ENCODE measurements at regions not wholly inside any gene's neighbourhood (a gene's known extent, or its start where the extent isn't known, plus 50 kb on each side); places are given as distances from the start of the nearest gene placed in this dataset.
"Not testable (repeated sequence)": the region's sequence is repeated elsewhere in the genome, so short reads cannot be mapped to it uniquely, and the experiment has no call there.

GRCh38 chr5:122612901-122613300 is 162.0 kb upstream of the SNX2 start:
- no peak overlapping the region for H3K4me3 ChIP-seq
- no peaks in the 10 kb centered on the region for H3K36me3 ChIP-seq
- no peaks in the 10 kb centered on the region for H3K27me3 ChIP-seq
- no peaks in the 10 kb centered on the region for H3K4me1 ChIP-seq
- TF ChIP-seq POLR2A (IDR thresholded peaks at IDR 0.05) (no peak), CTCF (IDR thresholded peaks at IDR 0.05) (no peak), POLR2AphosphoS5 (IDR thresholded peaks at IDR 0.05) (no peak), EP300 (IDR thresholded peaks at IDR 0.05) (no peak)
- no peak overlapping the region for H3K27ac ChIP-seq
- H3K9me3 ChIP-seq: no peaks in the 10 kb centered on the region
- DNase-seq: no peak
- 74 to 85% (median 81%) methylated on average over 5 of the region's 5 CpGs for WGBS, 5 donors
- intact Hi-C loops (cut with DNase I; ENCODE audit: low total_unique reads): no loop called here

- Histone ChIP-seq H3K27ac (no peak overlapping the region), H3K4me3 (no peak overlapping the region), H3K27me3 (no peaks in the 10 kb centered on the region), H3K4me1 (no peaks in the 10 kb centered on the region), H3K9me3 (no peaks in the 10 kb centered on the region), H3K36me3 (no peaks in the 10 kb centered on the region)
- intact Hi-C loops (cut with DNase I; ENCODE audit: low total_unique reads): no loop called here
- no peak for DNase-seq
- TF ChIP-seq POLR2AphosphoS5 (IDR thresholded peaks at IDR 0.05) (no peak), EP300 (IDR thresholded peaks at IDR 0.05) (no peak), CTCF (IDR thresholded peaks at IDR 0.05) (no peak)
- 50 to 76% (median 70%) methylated on average over 1 of the region's 1 CpG for WGBS, 5 donors
These were observed 159.7 kb upstream of the SNX2 start for GRCh38 chr5:122615146-122615545.

- intact Hi-C loops (cut with DNase I; ENCODE audit: low total_unique reads): no loop called here
- H3K36me3 ChIP-seq: no peaks in the 10 kb centered on the region
- no peaks in the 10 kb centered on the region for H3K9me3 ChIP-seq
- DNase-seq: no peak
- no peaks in the 10 kb centered on the region for H3K4me1 ChIP-seq
- H3K27ac ChIP-seq: no peak overlapping the region
- TF ChIP-seq POLR2AphosphoS5 (IDR thresholded peaks at IDR 0.05) (no peak), EP300 (IDR thresholded peaks at IDR 0.05) (no peak), CTCF (IDR thresholded peaks at IDR 0.05) (no peak), POLR2A (IDR thresholded peaks at IDR 0.05) (no peak)
- no peak overlapping the region for H3K4me3 ChIP-seq
- no peaks in the 10 kb centered on the region for H3K27me3 ChIP-seq
These were observed 159.0 kb upstream of the SNX2 start for GRCh38 chr5:122615832-122616231.

GRCh38 chr5:122618046-122618445 is 156.8 kb upstream of the SNX2 start:
- DNase-seq; H3K9me3 ChIP-seq; H3K36me3 ChIP-seq; H3K27me3 ChIP-seq; H3K4me3 ChIP-seq; H3K4me1 ChIP-seq; intact Hi-C loops (cut with DNase I; ENCODE audit: low total_unique reads); H3K27ac ChIP-seq: not testable (repeated sequence)
- 92 to 97% (median 94%) methylated on average over 5 of the region's 5 CpGs for WGBS, 5 donors

GRCh38 chr5:122620768-122621167 is 154.1 kb upstream of the SNX2 start:
- H3K27me3 ChIP-seq; intact Hi-C loops (cut with DNase I; ENCODE audit: low total_unique reads); H3K4me1 ChIP-seq; DNase-seq; H3K27ac ChIP-seq; H3K4me3 ChIP-seq; H3K9me3 ChIP-seq; H3K36me3 ChIP-seq: not testable (repeated sequence)
- WGBS, 5 donors: 69 to 89% (median 88%) methylated on average over 4 of the region's 4 CpGs

- 88 to 97% (median 93%) methylated on average over 4 of the region's 4 CpGs for WGBS, 5 donors
- H3K27me3 ChIP-seq; H3K27ac ChIP-seq; H3K4me1 ChIP-seq; DNase-seq; H3K36me3 ChIP-seq; intact Hi-C loops (cut with DNase I; ENCODE audit: low total_unique reads); H3K9me3 ChIP-seq; H3K4me3 ChIP-seq: not testable (repeated sequence)
These were observed 146.2 kb upstream of the SNX2 start for GRCh38 chr5:122628714-122629113.

Measured in stomach (tissue), 8 donors.